Heart left ventricle (tissue), 13 donors: ENCODE measurements at regions not wholly inside any gene's neighbourhood (a gene's known extent, or its start where the extent isn't known, plus 50 kb on each side); places are given as distances from the start of the nearest gene placed in this dataset.

ENCODE experiments used
- CTCF ChIP-seq, 12 donors: fragments of 200-600 bp; sonication (generic) in 4 of 12; IDR thresholded peaks; one replicate each; pipeline versions ENCODE4 v1.5.0 to v1.8.0; 2018 to 2022; ENCODE audit warnings: antibody characterized with exemption in 12 of 12, mild to moderate bottlenecking in 5 of 12
- POLR2A ChIP-seq, 2 donors: fragments of 450-650 bp; IDR thresholded peaks; one replicate each; pipeline ENCODE4 v1.6.1; 2017; ENCODE audit warnings: antibody characterized with exemption in 2 of 2, mild to moderate bottlenecking in 2 of 2, moderate library complexity in 2 of 2
- donor health status: ischemic (EF 13 %, LVEDD 7.1; RV severe dilation, severe dysfunction).
- donor health status: DM: no; HTN: yes; CAD: no.
- donor health status: DM: no; HTN: no; CAD: no.
- donor health status: ischemic (EF 25% LVEDD 6.9; RV normal size, moderate dysfunction).
- donor health status: ischemic (EF 25% LVEDD 5.7; RV mildly dilated, moderate dysfunction).
- donor health status: ischemic (EF 35%, LVEDD 5.7; RV mildly dilated, moderate dysfunction).
- donor health status: nonischemic (EF 11% LVEDD 7.7; RV severe dilation, severe dysfunction).
- donor health status: DM: yes; HTN: yes; CAD: no.
- donor health status: PGD.
- donor health status: ischemic (EF 29% LVEDD 5.4; RV normal size, mild dysfunction).
- donor health status: nonischemic (EF 23%, LVEDD 6.1; RV moderate dilation, normal function).

- TF ChIP-seq CTCF (IDR thresholded peaks at IDR 0.05), result no peak
- no peak for TF ChIP-seq POLR2A (IDR thresholded peaks at IDR 0.05)
Measured at GRCh38 chr17:5788266-5788900, 204.1 kb upstream of the NLRP1 start.
